ENCODE measurements at regions not wholly inside any gene's neighbourhood (a gene's known extent, or its start where the extent isn't known, plus 50 kb on each side); places are given as distances from the start of the nearest gene placed in this dataset.

GRCh38 chr13:78802912-78803311 is 144.0 kb upstream of the OBI1 start:
- TF ChIP-seq CTCF (IDR thresholded peaks at IDR 0.05) (no peak), EZH2 (IDR thresholded peaks at IDR 0.05; ENCODE audit: borderline replicate concordance, insufficient read depth, low read depth, low read length, poor library complexity, severe bottlenecking) (no peak)
